ENCODE measurements at regions not wholly inside any gene's neighbourhood (a gene's known extent, or its start where the extent isn't known, plus 50 kb on each side); places are given as distances from the start of the nearest gene placed in this dataset.

DNA sequence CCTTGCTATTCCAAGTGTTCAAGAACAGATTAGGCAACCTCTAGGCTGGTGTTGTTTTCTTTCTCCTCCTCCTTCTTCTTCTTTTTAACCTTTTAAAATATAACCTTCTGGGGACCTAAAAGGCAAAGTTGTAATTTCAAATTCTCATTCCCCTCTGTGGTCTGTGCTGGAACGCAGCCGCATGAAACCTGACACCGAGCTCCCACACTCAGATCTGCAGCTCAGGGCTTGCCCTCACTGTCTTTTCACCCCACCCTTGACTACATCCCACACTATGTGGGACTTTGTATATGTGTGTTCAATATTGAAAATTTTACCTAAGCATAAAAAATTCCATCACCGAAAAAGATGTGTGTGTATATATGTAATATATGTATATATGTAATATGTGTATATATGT lies 62.0 kb upstream of the ARHGAP42 start:
- TF ChIP-seq EP300 (IDR thresholded peaks at IDR 0.05) (no peak), POLR2AphosphoS5 (IDR thresholded peaks at IDR 0.05) (no peak)
- TF ChIP-seq, protein P1, sequence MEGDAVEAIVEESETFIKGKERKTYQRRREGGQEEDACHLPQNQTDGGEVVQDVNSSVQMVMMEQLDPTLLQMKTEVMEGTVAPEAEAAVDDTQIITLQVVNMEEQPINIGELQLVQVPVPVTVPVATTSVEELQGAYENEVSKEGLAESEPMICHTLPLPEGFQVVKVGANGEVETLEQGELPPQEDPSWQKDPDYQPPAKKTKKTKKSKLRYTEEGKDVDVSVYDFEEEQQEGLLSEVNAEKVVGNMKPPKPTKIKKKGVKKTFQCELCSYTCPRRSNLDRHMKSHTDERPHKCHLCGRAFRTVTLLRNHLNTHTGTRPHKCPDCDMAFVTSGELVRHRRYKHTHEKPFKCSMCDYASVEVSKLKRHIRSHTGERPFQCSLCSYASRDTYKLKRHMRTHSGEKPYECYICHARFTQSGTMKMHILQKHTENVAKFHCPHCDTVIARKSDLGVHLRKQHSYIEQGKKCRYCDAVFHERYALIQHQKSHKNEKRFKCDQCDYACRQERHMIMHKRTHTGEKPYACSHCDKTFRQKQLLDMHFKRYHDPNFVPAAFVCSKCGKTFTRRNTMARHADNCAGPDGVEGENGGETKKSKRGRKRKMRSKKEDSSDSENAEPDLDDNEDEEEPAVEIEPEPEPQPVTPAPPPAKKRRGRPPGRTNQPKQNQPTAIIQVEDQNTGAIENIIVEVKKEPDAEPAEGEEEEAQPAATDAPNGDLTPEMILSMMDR (IDR thresholded peaks at IDR 0.05), result no peak

Measured in stomach (tissue), 4 donors.